ENCODE measurements at regions not wholly inside any gene's neighbourhood (a gene's known extent, or its start where the extent isn't known, plus 50 kb on each side); places are given as distances from the start of the nearest gene placed in this dataset.

DNA sequence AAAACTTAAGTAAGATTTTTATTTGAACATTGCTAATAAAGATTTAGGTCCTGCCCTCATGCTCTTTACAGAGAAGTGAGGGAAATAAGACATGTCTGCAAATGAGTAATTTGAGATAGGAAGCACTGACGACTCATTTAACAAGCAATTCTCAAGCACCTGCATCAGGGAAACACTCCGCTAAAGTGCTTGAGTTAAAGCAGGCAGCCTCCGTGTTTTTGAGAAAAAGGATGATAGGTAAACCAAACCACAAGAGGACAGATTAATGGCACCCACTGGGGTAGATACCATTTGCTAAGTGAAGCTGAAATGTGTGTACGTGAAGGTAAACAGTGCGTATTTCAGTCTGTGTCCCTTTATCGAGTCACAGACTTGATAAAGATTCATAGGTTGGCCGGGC is 184.6 kb upstream of the CARD18 start:
- no peak for DNase-seq

DNA sequence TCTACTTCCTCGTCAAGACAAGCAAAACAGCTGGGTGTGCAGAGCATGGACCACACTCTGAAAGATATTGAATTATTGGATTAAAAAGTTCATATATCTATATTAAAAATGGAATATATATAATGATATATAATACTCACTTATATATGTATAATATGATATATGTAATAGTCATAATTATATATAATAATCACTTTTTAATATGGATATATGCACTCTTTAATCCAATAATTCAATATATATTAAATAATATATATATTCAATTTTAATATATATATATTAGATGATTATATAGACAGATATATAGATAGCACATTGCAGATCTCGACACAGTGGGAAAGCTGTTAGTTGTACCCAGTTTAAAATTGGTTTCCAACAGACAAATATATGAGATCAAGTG is 182.1 kb upstream of the CARD18 start:
- DNase-seq = no peak

DNA sequence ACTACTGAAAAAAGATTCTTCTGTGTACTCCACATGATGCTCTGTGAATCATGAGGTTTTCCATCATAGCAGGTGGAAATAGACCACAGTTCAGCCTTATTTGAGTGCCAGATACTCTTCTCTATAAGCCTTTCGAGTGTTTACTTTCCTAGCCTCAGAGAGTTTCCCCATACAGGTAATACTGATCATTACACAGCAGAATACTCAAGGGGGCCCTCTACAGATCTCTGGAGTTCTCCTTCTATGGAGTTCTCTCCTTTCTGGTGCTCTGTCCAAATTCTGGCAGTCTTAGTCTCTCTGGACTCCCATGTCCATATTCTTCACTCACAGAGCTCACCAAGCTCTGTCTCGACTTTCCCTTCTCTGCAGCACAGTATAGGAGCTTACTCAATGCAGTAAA is 175.7 kb upstream of the CARD18 start:
- DNase-seq = peak; percentile 27

DNA sequence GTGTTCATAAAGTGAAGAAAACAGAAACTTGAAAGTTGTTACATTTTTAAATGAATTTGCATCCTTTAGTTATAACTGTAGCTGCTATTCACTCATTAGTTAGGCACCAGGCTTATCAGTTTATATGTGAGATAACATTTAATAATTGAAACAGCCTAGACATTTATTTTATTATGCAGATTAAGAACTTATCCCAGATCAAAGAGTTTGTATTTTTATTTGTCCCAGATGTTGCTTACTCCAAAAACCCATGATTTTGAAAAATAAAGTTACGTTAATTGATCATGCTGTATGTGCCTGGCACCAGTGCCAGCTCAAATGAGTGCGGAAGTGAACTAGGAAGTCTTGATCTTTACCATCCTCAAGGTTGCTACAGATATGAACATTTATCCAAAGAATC is 172.7 kb upstream of the CARD18 start:
- no peak for DNase-seq

DNA sequence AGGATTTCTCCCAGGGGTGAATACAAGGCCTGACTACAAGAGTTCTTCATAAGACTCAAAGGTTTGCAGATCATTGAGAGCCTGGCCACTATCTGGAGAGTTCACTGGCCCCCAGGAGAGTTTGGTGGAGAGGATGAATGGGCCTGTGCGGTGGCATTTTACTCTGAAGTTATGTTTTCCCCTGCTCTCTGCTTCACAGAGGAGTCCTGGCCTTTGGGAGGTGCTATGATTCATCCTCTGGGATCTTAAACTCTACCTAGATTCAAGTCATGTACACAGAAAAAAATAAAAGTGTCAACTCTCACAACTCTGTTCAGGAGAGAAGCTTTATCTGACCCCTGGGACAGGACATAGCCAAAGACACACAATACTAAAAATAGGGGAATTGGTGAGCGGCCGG is 159.1 kb upstream of the CARD18 start:
- no peak for DNase-seq

DNA sequence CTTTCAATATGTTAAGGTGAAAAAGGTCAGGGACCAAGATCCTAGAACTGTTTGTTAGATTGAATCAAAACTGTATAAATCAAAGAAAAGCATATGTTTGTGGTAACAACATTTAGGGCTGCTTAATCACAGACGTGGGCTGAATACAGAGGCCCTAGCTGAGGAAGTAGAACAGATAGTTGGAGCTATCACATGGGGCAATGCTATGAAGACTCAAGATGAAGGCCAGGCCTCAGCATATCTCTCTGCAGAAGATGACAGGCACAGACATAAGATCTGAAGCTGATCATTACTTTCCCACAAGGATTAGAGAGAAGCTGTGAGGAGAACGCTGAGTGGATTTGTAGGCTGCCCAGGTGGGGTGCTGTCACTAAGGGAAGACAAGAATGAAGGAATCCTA is 158.6 kb upstream of the CARD18 start:
- no peak for DNase-seq

DNA sequence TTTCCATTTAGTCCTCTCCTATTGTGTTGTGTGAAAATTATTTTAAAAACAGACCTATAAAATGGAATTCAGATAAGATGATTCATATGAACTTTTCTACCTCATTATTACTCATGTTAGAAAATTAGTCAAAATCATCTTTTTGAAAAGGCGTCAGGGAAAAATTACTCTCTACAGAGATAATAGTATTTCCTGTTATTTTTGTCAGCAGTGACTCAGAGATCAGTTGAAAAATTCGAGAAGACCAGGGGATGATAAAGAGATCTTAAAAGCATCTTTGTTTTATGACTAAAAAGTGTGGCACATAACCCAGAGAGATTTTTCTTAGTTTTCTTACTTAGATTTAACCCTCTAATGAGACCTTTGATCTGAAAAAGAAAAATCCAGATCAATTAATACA is 157.9 kb upstream of the CARD18 start:
- DNase-seq = no peak

DNA sequence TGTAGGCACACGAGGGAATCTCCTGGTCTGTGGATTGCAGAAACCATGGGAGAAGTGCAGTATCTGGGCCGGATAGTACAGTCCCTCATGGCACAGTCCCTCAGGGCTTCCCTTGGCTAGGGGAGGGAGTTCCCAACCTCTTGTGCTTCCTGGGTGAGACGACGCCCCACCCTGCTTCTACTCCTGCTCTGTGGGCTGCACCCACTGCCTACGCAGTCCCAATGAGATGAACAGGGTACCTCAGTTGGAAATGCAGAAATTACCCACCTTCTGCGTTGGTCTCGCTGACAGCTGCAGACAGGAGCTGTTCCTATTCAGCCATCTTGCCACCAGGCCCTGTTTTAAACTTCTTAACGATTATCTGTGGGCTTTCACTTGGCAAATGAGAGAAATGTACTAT is 157.2 kb upstream of the CARD18 start:
- no peak for DNase-seq

DNA sequence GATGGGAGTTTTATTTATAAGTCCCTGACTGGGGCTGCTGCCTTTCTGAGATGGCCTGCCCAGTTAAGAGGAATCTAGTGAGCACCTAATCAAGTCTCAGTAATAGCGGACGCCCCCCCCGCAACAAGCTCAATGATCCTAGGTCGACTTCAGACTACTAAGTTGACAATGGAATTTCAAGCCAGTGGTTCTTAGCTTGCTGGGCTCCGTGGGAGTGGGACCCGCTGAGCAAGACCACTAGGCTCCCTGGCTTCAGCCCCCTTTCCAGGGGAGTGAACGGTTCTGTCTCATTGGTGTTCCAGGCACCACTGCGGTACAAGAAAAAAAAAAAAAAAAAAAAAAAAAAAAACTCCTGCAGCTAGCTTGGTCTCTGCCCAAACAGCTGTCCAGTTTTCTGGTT is 156.8 kb upstream of the CARD18 start:
- no peak for DNase-seq

DNA sequence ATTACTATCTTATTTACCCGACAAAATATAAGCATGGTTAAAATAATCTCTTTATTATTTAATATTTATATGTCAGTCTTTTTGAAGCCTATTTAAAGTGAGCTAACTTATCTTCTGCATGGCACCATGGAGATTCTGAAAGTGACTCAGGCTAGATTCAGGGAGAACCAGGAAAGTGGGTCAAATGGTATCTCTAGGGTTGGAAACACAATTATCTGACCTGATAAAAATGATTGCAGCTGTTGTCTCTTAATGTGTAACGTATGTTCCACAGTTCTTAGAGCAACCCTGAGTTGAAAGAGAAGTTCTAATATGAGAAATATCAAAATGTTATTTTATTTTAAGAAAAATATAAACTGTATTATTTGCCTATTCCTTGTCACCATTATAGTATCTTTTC is 143.1 kb upstream of the CARD18 start:
- DNase-seq = no peak

DNA sequence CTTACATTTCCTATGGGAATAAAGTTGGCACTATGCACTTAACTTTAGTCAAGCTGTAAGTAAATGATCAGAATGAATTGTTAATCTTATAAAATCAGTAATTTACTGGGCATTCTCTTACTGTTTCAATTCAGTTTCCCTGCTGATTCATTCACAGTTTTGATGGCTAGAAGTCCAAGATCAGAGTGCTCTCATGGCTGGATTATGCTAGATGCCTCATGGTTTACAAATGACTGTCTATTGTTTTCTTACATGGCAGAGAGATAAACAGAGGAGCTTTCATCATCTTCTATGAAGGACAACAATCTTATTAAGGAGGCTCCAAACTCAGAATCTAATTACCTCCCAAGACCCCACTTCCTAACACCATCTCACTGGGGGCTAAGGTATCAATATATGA is 135.1 kb upstream of the CARD18 start:
- no peak for DNase-seq

DNA sequence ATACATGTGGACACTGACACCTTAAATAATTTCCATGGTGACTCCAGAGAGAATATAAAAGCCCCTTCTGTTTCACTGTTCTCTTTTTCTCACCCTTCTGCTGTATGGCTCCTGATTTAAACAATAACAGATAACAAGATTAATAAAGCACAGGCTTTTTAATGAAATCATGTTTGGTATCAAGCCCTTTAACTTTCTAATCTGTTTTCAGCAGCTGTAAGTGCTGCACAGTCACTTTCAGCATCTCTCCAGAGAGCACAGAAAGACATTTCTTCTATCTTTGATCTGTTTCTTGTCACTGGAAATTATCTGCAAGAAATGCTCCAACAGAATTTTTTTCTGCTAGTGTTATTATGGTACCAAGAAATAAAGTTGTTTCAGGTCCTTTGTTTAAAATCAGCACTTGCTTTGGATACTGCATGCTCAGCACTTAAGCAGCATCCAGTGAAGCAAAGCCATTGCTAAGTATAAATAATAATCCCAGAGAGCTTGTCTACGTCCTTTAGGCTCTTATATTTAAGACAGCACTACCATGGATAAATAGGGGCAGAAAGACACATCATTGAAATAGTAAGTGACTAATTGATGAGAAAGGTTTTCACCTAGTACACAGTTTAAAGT is 134.2 kb upstream of the CARD18 start:
- no peak for DNase-seq

DNA sequence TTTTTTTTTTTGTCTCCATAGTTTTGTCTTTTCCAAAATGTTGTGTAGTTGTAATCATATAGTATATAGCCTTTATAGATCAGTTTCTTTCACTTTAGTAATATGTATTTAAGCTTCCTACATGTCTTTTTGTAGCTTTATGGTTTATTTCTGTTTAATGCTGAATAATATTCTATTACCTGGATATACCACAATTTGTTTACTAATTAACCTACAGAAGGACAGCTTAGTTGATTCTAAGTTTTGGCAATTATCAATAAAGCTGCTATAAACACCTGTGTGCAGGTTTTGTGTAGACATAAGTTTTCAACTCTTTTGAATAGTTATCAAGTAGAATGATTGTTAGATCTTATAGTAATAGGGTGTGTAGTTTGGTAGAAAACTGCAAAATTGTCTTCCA is 130.3 kb upstream of the CARD18 start:
- no peak for DNase-seq

DNA sequence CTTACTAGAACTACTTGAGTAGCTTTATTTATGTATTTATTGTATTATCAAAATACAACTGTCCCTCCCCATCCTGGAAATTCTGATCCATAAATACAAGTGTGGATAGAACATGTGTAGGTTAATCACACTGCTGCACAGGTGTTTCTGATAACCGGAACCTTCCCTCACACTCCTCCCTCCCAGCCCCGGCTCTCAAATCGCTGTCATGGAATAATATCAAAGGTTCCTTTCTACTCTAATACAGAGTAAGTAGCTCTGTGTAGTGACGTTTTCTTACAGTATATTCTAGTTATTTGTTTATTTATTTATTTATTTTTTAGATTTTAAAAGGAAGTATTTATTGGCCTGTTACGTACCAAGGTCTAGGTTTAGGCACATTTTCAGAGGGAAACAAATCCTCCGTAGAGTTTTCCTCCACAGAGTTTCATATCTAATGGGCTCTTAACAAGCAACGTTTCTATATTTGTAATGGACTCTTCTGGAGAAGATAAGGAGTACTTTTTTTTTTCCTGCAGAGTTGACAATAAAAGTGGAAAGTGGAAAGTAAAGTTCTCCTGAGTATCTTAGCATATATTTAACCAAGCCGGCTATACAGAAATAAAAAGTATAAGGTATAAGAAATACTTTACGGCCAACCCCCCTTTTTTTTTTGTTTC is 129.0 kb upstream of the CARD18 start:
- DNase-seq = no peak

DNA sequence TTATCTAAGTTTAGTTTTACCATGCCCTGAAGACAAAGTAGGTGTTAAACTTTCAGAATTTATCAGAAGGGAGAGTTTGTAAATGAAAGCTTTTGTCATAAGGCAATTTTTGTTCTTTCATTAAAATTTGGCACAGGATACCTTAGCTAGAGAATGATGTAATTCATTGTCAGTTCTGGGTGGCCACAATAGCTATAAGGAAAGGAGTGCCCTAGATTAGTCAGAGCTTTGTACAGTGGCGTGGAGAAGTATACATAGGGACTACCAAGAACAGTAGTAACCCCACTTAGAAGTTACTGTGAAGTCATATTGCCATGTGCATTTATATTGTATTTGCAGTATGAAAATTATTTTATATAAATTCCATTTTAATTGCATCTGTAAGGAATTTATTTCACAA is 126.3 kb upstream of the CARD18 start:
- no peak for DNase-seq

DNA sequence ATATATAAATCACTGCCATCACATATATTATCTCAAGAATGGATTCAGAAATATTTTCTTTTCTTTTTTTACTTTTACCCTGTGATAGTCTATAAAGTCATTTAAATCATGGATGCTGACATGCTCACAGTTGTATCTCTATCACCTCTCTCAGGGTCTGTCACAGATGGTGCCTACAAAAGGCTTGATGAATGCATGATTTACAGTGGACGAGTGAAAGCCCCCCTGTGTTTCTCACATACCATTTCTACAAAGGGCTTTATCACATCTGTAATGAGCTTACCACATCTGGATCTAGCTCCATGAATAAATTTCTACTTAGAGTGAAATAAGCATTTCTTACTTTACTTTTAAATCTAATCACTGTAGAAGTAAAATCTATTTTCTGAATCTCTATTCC is 121.4 kb upstream of the CARD18 start:
- DNase-seq = no peak

DNA sequence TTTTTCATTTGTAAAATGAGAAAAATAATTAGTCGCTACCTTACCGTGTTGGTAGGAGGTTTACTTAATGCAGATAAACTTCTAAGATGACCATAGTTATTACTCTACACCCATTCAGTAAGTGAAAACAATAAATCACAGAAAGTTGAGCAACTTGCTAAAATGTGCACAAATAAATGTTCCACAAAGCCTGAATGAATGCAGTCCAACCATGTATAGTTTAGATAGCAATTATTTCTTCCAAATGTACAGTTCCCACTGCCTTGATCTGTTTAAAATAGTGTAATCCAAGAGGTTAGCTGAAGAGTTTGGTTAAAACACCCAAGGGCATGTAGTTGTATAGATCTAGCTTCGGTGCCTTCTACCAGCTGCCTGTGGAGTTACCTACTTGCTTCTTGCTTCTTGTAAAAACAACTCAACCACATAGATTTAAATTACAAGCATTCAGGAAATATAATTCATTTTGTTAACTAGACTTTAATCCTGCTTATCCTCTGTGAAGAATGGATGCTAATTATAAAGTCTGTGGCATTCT is 106.3 kb upstream of the CARD18 start:
- no peak for DNase-seq

DNA sequence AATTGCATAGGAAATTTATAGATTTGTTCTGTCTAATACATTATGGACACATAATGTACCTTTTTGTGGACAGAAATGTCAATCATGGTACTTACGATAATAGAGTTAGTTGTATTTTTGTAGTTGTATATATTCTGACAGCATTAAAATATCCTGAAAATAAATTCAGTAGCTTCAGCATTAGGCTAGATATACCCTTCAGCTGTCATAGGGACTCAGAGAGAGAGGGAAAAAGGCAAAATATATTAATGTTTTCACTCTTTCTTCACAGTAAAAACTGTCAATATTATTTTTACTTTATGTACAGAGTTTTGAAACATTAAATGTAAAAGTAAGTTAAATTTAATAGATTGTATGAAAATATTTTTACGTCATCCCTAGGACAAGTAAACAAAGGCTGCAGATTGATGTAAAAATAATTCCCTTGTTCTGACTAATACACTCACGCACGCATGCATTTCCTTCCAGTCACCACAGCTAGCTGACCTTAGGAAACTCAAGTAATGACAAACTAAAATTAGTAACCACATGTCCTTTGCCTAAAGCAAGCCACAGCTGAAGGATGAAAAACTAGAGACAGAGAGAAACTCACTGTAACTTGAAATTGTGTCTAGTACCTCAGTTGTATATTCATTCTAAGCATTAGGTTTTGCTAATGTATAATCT is 104.7 kb upstream of the CARD18 start:
- DNase-seq = no peak

DNA sequence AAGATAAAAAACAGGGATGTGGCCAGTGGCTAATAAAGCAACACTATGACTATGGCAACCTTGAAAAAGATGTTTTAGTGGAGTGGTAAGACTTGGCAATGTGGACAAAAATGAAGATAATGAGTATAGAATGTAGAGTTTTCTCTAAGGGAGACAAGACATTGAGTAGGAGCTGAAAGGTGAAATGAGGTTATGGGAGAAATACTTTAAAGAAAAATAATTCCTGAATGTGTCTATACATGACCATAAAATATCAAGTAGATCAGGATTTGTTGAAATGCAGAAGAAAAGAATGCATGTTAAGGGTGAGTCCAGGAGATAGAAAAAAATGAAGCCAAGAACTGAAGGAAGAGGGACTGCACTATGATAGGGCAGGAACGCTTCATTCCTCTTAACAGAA is 101.6 kb upstream of the CARD18 start:
- DNase-seq = no peak

DNA sequence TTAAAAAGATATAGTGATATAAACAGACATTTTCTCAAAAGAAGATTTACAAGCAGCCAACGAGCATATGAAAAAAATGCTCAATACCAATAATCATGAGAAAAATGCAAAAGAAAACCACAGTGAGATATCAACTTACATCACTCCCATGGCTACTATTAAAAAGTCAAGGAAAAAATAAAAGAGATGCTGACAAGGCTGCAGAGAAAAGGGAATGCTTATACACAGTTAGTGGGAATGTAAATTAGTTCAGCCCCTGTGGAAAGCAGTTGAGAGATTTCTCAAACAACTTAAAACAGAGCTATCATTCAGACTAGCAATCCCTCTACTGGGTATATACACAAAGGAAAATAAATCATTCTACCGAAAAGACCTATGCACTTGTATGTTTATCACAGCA is 97.1 kb upstream of the CARD18 start:
- DNase-seq = no peak

DNA sequence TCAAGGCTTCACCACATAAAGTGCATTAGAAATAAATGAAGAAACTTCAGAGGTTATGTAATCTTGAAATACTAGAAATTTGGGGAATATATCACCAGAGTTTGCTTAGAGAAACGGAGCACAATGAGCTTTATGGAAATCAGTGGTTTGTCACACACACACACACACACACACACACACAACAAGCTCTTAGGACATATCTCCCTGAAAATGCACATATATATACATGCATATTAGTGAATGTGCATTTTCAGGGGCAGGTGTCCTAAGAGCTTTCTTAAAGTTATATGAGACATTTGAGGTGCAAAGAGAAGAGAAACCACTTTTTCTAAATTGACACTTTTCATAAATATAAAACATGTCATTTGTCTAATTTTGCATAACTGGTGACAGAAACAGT is 93.7 kb upstream of the CARD18 start:
- no peak for DNase-seq

DNA sequence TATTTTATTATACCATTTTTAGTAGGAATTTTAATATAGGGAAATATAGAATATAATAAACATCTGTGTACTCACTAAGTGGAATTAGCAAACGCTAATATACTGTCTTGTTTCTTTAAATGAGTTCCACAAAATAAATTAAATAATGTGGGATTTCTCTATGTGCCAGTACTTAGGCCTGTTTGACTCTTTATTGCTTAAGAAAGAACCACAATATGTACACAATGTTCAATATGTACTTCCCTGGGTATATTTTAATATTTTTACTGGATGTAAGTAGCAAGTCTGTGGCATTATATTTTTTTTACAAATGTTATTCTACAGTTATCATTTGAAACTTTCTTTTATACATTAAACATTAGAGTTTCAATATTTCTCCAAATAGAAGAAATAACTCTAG is 92.5 kb upstream of the CARD18 start:
- no peak for DNase-seq

DNA sequence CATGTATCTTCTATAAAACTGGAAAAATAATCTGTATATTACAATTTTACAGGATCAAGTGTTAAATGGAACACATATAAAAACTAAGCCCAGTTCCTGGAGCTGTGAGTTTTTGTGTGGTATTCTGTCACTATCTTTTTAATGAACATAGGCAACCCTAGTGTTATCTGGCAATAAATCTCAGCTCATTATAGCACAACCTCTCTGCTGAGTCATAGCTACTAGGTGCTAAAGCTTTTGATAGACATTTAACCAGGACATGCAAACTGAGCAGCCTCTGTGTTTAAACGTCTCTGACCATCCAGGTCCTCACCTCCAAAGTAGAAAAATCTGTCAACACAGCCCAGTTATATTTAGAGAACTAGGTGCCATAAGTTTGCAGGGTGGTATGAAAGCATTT is 91.0 kb upstream of the CARD18 start:
- no peak for DNase-seq

DNA sequence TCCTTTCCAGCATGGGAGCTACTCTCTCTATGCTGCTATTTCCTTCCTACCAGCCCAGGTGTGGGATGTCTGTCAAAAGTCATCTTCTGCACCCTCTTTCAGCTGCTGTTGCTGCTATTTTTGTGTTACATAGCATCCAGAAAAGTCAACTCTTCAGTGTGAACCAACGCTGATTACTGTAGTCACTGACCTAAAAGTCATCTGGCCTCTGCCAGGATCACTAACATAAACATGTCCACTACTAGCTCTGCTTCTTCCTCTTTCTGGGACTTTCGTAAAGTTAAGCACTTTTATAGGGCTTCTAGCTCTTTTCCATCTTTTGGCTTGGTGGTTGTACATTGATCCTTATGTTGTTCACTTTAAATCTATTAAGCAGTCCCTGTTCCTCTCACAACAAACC is 90.2 kb upstream of the CARD18 start:
- no peak for DNase-seq

DNA sequence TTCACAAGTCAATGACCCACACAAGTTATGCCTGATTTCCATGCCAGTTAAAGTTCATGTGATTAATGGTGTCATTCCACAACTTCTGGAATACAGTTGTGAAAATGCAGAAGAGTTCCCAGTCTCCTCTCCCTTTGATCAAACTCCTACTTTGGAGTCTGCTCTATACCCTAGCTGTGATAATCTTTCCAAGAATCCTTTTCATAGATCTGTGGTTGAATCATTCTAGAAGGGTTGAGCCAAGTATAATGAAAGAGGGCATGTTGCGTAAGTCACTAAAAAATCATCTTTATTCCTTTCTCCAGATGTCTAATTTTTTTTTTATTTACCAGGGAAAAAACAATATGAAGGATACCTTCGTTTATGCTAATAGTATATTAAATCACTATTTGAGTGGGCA is 89.7 kb upstream of the CARD18 start:
- no peak for DNase-seq
